ENCODE measurements at regions not wholly inside any gene's neighbourhood (a gene's known extent, or its start where the extent isn't known, plus 50 kb on each side); places are given as distances from the start of the nearest gene placed in this dataset.
"Not testable (repeated sequence)": the region's sequence is repeated elsewhere in the genome, so short reads cannot be mapped to it uniquely, and the experiment has no call there.

DNA sequence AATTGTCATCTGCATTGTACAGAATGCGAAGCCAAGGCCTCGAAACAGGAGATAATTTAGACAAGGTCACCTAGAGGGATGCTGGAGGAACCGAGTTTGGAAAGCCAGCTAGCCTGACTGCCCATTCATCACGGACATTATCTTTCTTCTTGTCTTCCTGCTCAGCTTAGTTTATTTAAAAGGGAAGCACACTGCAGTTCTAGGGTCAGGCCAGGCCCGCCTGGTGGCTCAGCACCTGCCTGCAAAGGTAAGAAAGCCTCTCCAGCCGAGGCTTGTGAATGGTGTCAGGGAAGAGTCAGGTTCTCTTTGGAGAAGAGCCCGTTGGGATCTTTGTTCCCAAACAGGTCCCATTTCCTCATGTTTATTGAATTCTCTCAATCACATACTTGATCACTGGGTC is 246.5 kb downstream of the BLID start:
- DNase-seq (ENCODE audit: low read depth in 2 of 2) = no peak

DNA sequence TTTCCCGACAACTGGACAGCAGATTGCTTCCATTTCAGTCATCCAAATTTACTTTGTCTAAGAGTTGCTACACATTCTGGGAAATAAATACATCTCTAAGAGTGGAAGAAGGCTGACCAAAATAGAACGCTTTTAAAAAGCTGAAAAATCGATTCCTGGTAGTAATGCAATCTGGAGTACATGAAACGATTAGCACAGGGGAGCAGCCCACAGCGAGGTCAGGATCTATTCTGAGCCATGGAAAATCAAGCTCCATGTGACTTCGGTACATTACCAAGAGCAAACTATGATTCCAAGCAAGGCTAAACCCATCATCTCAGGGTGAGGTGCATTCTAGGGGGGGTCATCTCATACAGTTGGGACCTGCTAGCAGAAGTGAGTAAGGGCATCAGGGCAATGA is 249.3 kb downstream of the BLID start:
- DNase-seq (ENCODE audit: low read depth in 2 of 2) = no peak

DNA sequence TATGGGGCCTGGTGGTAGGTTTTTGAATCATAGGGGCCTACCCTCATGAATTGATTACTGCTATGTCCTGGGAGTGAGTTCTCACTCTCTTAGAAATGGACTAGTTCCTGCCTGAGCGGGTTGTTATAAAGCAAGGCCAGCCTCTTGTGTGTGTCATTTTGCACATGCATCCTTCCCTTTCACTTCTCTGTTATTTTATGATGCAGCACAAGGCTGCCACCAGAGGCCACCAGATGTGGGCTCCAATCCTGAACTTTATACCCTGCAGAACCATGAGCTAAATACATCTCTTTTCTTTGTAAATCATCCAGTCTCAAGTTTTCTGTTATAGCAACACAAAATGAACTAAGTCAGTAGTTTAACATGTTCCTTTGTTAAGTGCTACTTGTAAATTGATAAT is 251.4 kb downstream of the BLID start:
- DNase-seq (ENCODE audit: low read depth in 2 of 2) = no peak

DNA sequence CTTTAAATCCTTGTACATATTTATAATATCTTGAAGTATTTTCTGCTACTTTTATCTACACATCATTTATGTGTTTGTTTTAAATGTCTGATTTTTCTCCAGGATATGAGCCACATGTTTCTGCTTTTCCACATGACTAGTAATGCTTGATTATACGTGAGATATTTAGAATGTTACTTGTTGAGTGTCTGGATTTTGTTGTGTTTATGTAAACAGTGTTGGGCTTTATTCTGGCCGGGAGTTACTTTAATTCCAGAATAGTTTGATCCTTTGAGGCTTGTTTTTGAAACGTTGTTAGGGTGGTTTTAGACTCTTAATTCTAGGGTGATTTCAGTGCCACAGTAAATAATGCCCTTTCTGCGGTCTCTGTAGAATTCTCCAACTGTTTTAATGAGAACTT is 252.9 kb downstream of the BLID start:
- DNase-seq (ENCODE audit: low read depth in 2 of 2) = no peak

DNA sequence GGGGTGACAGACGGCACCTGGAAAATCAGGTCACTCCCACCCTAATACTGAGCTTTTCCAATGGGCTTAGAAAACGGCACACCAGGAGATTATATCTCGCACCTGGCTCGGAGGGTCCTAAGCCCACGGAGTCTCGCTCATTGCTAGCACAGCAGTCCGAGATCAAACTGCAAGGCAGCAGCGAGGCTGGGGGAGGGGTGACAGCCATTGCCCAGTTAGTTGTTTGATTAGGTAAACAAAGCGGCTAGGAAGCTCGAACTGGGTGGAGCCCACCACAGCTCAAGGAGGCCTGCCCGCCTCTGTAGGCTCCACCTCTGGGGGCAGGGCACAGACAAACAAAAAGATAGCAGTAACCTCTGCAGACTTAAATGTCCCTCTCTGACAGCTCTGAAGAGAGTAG is 260.9 kb downstream of the BLID start:
- not testable (repeated sequence) for DNase-seq (ENCODE audit: low read depth in 2 of 2)

DNA sequence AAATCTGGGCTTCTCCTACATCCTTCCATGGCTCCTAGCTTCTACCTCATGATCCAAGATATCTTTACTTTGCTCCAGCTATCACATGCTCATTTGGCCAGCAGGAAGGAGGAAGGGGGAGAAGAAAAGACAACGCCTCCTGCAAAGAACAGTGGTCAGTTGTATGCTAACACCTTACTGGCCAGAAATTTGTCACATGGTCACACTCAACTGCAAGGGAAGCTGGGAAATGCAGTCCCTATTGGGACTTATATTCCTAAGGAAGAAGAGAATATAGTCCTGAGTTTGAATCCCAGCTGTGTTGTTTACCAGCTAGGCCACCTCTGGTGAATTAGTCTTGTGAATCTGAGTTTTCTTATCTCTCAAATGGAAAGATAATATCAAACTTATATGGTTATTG is 272.0 kb downstream of the BLID start:
- DNase-seq (ENCODE audit: low read depth in 2 of 2) = no peak

DNA sequence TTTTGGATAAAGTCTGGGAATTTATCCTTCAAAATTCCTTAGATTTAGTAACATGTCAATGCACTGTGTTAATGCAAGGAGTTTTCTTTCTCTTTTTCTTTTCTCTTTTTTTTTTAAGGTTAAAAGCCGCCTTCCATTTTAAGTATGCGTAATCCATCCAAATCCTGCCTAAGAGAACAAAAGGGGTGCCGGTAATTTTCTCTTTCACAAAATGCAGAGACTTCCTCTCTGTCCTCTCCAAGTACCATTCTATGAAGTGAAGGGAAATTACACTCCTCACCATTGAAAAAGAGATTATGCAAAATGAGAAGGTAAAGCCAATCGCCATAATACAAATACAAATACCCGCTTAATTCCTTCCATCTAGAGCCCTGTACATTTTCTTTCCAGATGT is 273.8 kb downstream of the BLID start:
- no peak for DNase-seq (ENCODE audit: low read depth in 2 of 2)

DNA sequence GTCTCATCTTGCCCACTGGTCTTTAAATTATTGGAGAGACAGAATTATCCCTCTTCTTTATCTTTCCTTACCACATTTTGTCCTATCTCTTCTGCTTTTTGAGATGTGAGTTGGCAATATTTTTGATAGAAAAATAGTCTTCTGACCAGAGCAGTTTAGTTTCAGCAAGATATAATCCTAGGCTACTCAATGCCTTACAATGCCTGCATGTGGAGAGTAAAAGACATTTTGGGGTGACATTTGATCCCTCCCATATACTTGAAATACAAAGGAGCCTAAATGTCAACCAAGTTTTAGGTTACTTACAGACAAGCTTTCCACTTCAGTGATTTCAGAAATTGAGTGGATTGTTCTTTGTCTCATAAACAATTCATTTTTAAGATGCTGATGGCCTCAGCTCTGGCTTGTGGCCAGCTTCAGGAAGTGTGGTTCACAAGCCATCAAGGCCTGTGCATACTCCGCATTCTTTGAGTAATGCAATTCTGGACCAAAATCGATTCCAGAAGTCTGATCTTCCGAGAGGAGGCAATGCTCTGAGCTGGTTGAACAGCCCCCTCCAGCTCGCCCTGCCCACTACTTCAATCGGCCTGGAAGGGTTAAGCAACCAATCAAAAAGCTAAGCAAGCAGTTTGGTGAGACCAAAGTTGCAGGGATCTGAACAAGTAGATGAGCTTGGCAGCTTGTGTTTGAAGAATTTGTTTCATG is 274.4 kb downstream of the BLID start:
- DNase-seq (ENCODE audit: low read depth in 2 of 2) = peak; percentile 99

DNA sequence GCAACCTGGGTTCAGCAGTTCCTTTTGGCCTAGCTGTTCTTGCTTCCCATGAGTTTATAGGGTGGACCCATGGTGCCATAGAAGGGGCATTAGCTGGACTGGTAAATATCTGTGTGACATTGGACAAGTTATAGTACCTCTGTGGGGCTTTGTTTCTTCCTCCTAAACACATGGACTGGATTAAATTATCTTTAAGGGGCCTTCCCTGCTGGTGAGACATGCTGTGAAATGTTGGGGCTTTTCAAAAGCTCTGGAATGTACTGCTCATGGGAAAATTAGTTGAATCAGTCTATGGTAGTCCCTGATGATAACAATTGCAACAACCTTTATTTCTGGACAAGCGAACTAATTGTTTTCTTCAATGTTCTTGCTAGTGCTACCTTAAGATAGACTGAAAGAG is 276.2 kb downstream of the BLID start:
- peak; percentile 54 to 61 for DNase-seq (ENCODE audit: low read depth in 2 of 2)

DNA sequence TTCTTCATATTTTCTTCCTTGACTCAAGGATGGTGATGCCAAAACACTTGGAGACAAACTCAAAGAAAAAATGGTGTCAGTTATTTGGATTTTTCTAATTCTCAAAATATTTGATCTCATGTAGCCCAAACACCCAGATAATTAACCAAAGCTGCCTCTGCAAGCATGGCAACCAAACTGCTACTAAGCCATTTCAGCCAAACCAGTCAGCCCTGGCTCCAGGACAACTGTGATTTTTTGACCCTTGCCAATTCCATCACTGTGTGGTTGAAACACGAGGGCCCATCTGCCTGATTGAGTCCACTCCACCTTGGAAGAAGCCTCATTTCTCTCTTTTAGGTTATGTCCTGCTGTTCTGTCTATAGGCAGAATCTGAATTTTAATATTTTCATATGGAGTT is 277.4 kb downstream of the BLID start:
- DNase-seq (ENCODE audit: low read depth in 2 of 2) = no peak

DNA sequence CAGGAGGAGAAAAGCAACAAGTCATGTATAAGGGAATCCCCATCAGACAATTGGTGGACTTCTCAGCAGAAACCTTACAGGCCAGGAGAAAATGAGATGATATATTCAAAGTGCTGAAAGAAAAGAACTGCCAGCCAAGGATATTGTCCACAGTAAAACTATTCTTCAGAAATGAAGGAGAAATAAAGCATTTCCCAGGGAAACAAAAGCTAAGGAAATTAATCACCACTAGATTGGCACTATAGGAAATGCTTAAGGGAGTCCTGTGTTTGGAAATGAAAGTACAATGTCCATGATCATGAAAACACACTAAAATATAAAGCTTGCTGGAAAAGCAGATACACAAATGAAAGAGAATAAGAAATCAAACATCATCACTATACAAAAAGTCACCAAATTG is 282.0 kb downstream of the BLID start:
- DNase-seq (ENCODE audit: low read depth in 2 of 2) = no peak

DNA sequence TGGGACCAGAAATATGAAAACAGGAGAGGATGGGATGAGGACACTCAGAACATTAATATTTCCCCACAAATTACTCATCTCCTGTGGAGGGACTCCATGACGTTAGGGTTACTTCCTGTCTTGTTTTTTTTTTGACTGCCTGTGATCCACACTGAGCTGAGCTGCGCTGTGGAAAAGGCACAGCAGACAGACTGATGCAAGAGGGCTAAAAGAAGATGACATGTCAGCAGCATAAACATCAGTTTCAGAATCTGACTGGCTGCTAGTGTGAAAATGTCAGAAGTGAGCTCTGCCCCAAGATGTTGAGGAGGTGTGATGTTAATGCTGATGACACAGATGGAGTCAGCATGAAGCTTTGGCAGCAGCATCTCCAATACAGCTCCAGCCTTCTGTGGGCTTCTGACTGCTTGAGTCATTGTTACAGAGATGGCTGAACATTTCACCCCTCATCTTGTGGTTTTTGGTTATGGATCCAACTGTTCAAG is 286.8 kb downstream of the BLID start:
- peak; percentile 100 for DNase-seq (ENCODE audit: low read depth in 2 of 2)

DNA sequence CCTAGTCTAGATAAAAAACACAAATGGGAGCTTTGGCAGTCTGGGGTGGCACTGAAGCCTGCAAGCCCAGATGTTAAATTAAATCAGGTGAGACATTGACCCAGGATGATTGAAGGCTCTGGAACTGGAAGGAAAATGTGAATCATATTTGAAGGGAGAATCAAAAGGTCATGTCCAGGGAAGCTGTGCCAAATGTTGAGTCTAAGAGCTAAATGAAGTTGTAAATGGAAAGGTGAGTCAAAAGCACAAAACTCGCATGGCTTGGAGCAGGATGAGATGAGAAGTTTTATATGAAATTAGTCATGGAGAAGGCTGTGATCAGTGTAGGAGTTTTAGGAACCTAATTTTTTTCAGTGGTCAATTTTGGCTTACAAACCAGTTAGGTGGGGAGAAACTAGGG is 301.1 kb downstream of the BLID start:
- DNase-seq (ENCODE audit: low read depth in 2 of 2) = no peak

DNA sequence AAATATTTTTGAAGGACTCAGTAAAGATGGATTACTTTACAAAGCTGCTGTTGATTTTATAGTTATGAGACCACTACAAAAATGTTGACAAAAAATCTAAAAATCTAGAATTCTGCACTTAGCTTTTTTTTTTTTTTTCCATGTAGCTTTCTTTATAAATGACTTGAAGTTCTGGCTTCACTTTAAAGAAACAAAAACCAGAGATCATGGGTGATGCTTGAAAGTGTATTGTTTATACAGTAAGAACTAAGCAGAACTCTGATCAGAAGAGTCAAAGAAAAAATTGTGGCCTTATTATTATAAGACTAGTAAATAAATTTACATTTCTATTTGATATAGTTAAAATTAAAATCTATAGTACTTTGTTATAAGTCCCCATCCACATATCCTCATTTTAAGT is 301.7 kb downstream of the BLID start:
- no peak for DNase-seq (ENCODE audit: low read depth in 2 of 2)

DNA sequence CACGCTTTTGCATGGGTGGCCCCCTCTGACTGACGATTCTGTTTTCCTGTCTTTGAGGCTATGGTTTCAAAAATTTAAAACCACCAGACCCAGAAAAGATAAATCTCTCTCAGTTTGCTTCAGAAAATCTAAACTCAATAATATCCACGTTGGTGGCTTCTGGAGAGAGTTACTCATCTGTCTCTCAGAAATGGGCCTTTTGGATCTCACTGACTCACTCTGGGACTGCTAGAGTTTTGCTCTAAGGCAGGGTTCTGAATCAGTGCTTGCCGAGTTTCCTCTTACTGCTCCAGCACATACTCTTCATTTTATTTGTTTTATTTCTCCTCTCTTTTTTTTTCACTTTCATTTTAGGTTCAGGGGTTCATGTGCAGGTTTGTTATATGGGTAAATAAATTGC is 305.7 kb downstream of the BLID start:
- peak in 1 of 2 experiments; percentile 41 for DNase-seq (ENCODE audit: low read depth in 2 of 2)

DNA sequence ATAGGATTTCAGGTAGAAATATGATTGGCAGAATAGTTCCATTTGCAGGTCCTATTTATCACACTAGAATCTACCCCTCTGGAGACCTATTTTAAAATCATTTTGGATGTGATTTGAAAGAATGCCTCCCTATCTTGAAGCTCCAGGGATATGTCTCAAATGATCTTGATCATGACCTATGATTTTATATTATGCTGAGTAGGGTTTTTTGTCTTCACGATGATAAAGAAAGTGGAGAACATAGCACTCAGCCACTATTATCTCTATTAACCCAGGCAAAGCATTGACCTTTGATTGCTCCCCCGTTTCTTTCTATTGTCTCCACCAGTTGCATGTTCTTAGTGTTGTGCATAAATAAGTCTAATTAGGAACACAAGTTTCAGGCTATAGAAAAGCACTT is 307.9 kb downstream of the BLID start:
- DNase-seq (ENCODE audit: low read depth in 2 of 2) = no peak

DNA sequence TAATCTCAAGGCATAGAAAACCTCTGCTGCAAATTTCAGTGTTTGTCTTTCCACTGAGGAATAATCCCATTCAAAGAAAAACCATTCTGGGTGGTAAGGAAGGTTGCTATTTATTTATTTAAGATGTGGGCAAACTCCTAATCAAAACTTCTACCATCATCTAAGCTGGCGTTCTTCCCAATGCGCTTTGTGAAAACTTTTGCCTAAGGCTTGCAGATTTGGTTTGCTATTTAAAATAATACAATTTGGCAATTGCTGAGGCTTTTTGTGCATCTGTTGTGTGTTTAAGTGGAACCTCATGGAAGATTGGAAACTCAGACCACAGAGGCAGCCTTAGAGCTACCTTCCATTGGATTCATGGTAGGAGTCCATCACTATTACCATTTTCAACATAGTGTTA is 309.0 kb downstream of the BLID start:
- DNase-seq (ENCODE audit: low read depth in 2 of 2) = no peak

DNA sequence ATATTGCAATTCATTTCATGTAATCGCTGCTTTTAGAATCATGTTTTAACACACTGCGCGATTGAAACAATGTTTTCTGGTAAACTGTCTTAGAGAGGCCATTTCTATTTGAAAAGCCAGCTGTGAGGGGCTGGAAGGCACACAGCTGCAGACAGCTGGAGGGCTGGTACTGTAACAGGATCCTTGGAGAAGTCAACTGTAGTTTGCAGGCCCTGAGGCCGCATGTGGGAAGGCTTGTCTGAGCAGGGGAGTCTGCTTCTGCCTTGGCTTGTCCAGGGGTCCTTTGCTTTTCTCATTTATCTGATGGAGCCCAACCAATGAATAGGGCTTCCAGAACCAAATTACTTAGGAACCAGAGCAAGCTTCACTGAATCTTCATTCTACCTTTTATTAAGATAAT is 313.5 kb downstream of the BLID start:
- no peak for DNase-seq (ENCODE audit: low read depth in 2 of 2)

DNA sequence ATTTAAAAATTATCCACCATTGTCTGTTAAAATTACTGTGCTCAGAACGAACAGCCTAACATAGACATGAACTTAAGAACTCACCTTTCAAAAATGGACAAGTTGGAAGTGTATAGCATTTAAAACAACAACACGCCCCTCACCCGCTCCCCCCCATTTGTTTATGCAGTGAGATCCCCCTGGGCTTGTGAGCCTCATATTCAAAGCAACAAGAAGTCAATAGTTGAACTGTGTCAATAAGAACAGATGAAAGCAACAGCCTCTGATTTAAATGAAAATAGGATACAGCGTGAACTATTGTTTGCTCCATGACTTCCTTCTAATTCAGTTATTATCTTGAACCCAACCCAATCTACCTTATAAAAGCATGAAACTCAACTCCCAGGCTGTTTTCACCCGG is 314.2 kb downstream of the BLID start:
- no peak for DNase-seq (ENCODE audit: low read depth in 2 of 2)

DNA sequence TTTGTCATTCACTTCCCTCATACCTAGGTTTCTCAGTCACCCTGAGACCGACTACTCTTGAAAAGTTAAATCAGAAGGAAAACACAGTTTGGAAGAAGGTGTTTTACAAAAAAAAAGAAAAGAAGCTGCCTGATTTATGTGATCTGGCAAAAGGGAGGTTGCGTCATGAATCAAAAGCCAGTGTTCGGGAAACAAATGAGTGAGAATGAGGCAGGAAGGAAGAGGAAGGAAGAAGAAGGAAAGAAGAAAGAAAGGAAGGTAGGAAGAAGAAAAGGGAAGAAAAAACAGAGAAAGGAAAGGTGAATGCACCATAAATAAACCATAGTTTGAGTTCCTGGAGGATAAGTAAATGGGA is 314.6 kb downstream of the BLID start:
- no peak for DNase-seq (ENCODE audit: low read depth in 2 of 2)

DNA sequence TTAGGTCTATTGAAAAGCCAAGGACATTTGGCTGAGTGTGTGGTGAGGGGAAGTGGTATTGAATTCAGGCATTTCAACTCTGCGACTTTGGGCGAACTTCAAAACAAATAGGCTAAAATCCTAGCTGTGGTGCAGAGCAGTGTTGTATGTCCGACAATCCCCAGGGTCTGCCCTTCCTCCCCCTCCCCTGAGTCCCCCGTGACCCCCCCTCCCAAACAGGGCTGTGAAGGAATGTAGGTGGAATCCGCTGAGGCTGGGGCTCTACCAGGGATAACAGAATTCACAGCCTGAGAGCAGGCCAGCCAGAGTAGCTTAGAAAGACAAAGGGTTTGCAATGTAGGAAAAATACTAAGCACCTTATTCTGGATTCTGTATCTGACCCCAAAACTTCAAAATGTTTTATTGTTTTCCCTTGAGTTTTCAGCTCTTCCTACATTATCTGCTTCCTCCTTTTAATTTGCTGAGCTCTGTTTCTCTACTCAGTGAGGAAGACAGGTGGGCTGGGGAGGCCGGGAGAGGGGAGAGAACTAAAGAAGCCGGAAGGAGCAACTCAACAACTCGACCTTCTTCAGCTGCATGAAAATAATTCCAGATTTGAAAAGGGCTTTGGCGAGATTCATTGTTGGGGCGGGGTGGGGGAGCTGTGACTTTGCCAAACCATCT is 315.2 kb downstream of the BLID start:
- DNase-seq (ENCODE audit: low read depth in 2 of 2) = peak in 1 of 2 experiments; percentile 39

DNA sequence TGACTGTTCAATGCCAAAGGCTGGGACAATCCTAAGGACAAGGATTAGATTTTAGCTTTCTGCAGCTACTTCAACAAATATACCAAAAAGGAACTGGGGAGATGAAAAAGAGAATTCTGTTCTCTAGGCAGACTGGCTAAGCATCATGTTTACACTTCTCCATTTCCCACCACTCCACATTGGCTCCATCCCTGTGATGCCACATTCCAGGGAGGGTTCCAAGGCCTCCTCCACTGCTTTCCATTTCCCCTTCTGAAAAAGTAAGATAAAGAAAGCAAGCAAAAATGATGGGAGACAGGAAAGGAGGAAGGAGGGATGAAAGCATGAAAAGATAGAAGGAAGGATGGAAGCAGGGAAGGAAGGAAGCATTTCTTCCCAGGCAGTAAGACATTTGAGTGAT is 315.8 kb downstream of the BLID start:
- no peak for DNase-seq (ENCODE audit: low read depth in 2 of 2)

DNA sequence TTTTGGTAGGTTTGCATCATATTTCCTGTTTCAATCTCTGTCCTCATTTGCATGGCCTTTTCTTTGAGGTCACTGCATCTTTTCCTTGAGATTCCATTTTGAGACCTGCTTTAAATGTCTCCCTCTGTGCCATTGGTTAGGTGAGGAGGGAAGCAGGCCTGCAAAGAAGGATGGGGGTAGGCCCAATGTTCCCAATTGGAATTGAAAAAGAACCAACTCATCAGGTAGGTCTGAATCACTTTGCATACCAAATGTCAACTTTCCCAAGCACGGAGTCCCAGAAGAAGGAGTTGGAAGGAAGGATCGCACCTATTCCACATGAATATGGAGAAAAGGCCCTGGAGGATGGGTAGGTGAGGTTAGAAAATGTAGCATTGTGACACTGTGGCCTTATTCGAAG is 318.5 kb downstream of the BLID start:
- no peak for DNase-seq (ENCODE audit: low read depth in 2 of 2)

DNA sequence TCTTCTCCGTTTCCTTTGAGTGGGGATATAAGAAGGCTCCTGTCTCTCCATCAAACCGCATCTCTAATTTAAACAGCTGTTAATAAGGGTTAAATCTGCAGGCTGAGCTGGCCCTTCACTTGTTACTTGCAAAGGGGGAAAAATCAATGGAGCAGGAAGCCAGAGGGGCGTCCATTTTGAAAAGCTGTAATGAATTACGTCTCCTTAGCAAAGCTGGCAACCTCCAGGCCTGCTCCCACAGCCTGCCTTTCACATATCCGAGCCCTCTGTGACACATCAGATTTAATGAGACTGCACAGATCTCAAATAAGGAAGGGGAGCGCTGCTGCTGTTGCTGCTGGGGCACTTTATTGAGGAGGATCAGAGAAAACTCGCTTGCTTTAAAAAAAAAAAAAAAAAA is 320.8 kb downstream of the BLID start:
- DNase-seq (ENCODE audit: low read depth in 2 of 2) = no peak
